SU-DHL-6 (cell line): ENCODE measurements at regions not wholly inside any gene's neighbourhood (a gene's known extent, or its start where the extent isn't known, plus 50 kb on each side); places are given as distances from the start of the nearest gene placed in this dataset.

Experiments used
- EZH2phosphoT487 ChIP-seq: fragments of 200-600 bp; sonication (generic), shearing (Covaris generic); conservative IDR thresholded peaks from 2 replicates; pipeline ENCODE4 v1.6.1; 2018; ENCODE audit warnings: mild to moderate bottlenecking, antibody characterized with exemption, low read length, moderate library complexity, mixed read lengths
- TF ChIP-seq, protein P1 (sequence below): fragments of 200-600 bp; sonication (generic); IDR thresholded peaks from one replicate; pipeline ENCODE4 v1.5.1; 2017; ENCODE audit warnings: antibody characterized with exemption, mild to moderate bottlenecking, low read length, moderate library complexity; ENCODE audit not compliant: insufficient read depth, poor library complexity, severe bottlenecking

DNA sequence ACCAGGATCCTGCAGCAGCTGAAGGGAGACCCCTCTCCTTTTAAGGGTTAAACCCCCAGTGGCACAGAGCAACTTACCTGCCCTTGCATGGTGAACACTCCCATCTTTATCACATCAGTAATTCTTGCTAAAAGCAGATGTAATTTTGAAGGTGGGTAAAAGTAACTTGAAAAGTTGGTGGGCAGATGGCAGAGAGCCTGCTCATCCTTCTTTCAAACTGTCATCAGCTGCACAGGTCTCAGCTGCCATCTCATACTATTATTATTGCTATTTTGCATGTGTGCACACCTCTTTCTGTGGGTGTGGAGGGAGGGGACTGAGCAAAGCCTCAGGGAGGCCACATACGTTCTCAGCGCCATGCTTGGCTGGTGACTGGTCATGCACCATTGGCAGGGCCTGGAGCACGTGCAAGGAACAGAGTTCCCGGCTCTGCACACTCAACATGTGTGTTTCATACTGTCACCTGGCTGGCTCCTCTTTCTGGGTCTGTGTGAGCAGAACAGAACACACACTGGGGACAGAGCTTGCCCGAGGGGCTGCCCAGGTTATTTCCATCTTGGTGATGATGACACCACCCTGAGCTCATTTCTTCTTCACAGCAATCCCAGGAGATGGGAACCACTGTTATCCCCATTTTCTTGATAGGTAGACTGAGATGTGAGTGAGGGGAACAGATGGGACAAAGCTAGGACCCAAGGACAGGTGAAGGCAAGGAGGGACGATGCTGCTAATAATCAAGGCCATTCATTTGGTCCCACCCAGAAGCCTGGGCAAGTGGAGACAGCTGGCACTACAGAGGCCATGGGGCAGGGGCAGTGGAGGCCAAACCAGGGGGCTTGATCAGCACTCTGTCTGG is 95.8 kb upstream of the KLF13 start:
- TF ChIP-seq, protein P1, sequence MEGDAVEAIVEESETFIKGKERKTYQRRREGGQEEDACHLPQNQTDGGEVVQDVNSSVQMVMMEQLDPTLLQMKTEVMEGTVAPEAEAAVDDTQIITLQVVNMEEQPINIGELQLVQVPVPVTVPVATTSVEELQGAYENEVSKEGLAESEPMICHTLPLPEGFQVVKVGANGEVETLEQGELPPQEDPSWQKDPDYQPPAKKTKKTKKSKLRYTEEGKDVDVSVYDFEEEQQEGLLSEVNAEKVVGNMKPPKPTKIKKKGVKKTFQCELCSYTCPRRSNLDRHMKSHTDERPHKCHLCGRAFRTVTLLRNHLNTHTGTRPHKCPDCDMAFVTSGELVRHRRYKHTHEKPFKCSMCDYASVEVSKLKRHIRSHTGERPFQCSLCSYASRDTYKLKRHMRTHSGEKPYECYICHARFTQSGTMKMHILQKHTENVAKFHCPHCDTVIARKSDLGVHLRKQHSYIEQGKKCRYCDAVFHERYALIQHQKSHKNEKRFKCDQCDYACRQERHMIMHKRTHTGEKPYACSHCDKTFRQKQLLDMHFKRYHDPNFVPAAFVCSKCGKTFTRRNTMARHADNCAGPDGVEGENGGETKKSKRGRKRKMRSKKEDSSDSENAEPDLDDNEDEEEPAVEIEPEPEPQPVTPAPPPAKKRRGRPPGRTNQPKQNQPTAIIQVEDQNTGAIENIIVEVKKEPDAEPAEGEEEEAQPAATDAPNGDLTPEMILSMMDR: no peak
- TF ChIP-seq EZH2phosphoT487: no peak
